ENCODE measurements at regions not wholly inside any gene's neighbourhood (a gene's known extent, or its start where the extent isn't known, plus 50 kb on each side); places are given as distances from the start of the nearest gene placed in this dataset.

- TF ChIP-seq CTCF (IDR thresholded peaks at IDR 0.05) (no peak), POLR2A (IDR thresholded peaks at IDR 0.05) (no peak)
Observed at GRCh38 chr5:44242791-44243190, 146.4 kb downstream of the FGF10 start.

Data from right lobe of liver (tissue), 4 donors.